MM.1S (cell line): ENCODE measurements at regions not wholly inside any gene's neighbourhood (a gene's known extent, or its start where the extent isn't known, plus 50 kb on each side); places are given as distances from the start of the nearest gene placed in this dataset.

Source experiments
- CTCF ChIP-seq: fragments of 300-600 bp; sonication (generic); IDR thresholded peaks from 2 replicates; pipeline ENCODE4 v1.5.1; 2016; ENCODE audit warnings: antibody characterized with exemption, low read length, mixed read lengths
- EZH2 ChIP-seq: fragments of 300-600 bp; sonication (generic); optimal IDR thresholded peaks from 2 replicates; pipeline ENCODE3; 2017; ENCODE audit warnings: low read depth, mild to moderate bottlenecking, antibody characterized with exemption, low read length, mixed read lengths

GRCh38 chr12:126998747-126999285, 1268.2 kb upstream of the TMEM132C start:
- no peak for TF ChIP-seq CTCF
- no peak for TF ChIP-seq EZH2
